ENCODE measurements at regions not wholly inside any gene's neighbourhood (a gene's known extent, or its start where the extent isn't known, plus 50 kb on each side); places are given as distances from the start of the nearest gene placed in this dataset.

GRCh38 chr18:43671431-43671830 lies 394.1 kb upstream of the SYT4 start:
- Histone ChIP-seq H3K9me3 (ENCODE audit: control insufficient read depth, low read length) (no peaks in the 10 kb centered on the region), H3K27ac (ENCODE audit: low read length) (no peak overlapping the region), H3K4me1 (ENCODE audit: control insufficient read depth, insufficient read depth, low read length) (no peaks in the 10 kb centered on the region), H3K4me3 (ENCODE audit: low read length) (no peak overlapping the region), H3K27me3 (ENCODE audit: control insufficient read depth, insufficient read depth) (no peaks in the 10 kb centered on the region)
- intact Hi-C loops (cut with DNase I) = no loop called here
- DNase-seq (no peak), ATAC-seq (no peak)
- 37% methylated on average over 1 of the region's 1 CpG for WGBS

- 72% methylated on average over 2 of the region's 2 CpGs for WGBS
- intact Hi-C loops (cut with DNase I) = no loop called here
- H3K4me1 ChIP-seq (ENCODE audit: control insufficient read depth, insufficient read depth, low read length) = no peaks in the 10 kb centered on the region
- ATAC-seq (no peak), DNase-seq (no peak)
- H3K27ac ChIP-seq (ENCODE audit: low read length) = no peak overlapping the region
- no peaks in the 10 kb centered on the region for H3K9me3 ChIP-seq (ENCODE audit: control insufficient read depth, low read length)
- H3K4me3 ChIP-seq (ENCODE audit: low read length) = no peak overlapping the region
- no peaks in the 10 kb centered on the region for H3K27me3 ChIP-seq (ENCODE audit: control insufficient read depth, insufficient read depth)
Observed at GRCh38 chr18:43680096-43680495, 402.8 kb upstream of the SYT4 start.

GRCh38 chr18:43681661-43682060 lies 404.4 kb upstream of the SYT4 start:
- Histone ChIP-seq H3K27me3 (ENCODE audit: control insufficient read depth, insufficient read depth) (no peaks in the 10 kb centered on the region), H3K4me3 (ENCODE audit: low read length) (no peak overlapping the region), H3K4me1 (ENCODE audit: control insufficient read depth, insufficient read depth, low read length) (no peaks in the 10 kb centered on the region), H3K27ac (ENCODE audit: low read length) (no peak overlapping the region), H3K9me3 (ENCODE audit: control insufficient read depth, low read length) (no peaks in the 10 kb centered on the region)
- ATAC-seq (no peak), DNase-seq (no peak)
- intact Hi-C loops (cut with DNase I) = no loop called here
- WGBS = 84% methylated on average over 5 of the region's 5 CpGs

GRCh38 chr18:43682196-43682595 lies 404.9 kb upstream of the SYT4 start:
- Histone ChIP-seq H3K27ac (ENCODE audit: low read length) (no peak overlapping the region), H3K4me3 (ENCODE audit: low read length) (no peak overlapping the region), H3K27me3 (ENCODE audit: control insufficient read depth, insufficient read depth) (no peaks in the 10 kb centered on the region), H3K9me3 (ENCODE audit: control insufficient read depth, low read length) (no peaks in the 10 kb centered on the region), H3K4me1 (ENCODE audit: control insufficient read depth, insufficient read depth, low read length) (no peaks in the 10 kb centered on the region)
- intact Hi-C loops (cut with DNase I) = no loop called here
- DNase-seq = no peak
- no peak for ATAC-seq
- 85% methylated on average over 7 of the region's 7 CpGs for WGBS

DNA sequence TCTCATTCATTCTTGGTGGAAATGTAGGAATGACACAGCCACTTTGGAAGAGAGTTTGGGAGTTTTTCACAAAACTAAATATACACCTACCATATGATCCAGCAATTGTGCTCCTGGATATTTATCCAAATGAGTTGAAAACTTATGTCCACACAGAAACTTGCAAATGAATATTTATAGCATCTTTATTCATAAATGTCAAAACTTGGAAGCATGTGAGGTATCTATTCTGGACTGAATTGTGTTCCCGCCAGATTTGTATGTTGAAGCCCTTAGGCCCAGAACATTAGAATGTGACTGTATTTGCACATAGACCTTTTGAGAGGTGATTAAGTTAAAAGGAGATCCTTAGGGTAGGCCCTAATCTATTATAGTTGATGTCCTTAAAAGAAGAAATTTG lies 409.4 kb upstream of the SYT4 start:
- Histone ChIP-seq H3K4me3 (ENCODE audit: low read length) (no peak overlapping the region), H3K27ac (ENCODE audit: low read length) (no peak overlapping the region), H3K4me1 (ENCODE audit: control insufficient read depth, insufficient read depth, low read length) (no peaks in the 10 kb centered on the region), H3K27me3 (ENCODE audit: control insufficient read depth, insufficient read depth) (no peaks in the 10 kb centered on the region), H3K9me3 (ENCODE audit: control insufficient read depth, low read length) (no peaks in the 10 kb centered on the region)
- 93% methylated on average over 1 of the region's 1 CpG for WGBS
- DNase-seq (no peak), ATAC-seq (no peak)
- intact Hi-C loops (cut with DNase I) = no loop called here

- no peaks in the 10 kb centered on the region for H3K9me3 ChIP-seq (ENCODE audit: control insufficient read depth, low read length)
- intact Hi-C loops (cut with DNase I) = no loop called here
- H3K4me1 ChIP-seq (ENCODE audit: control insufficient read depth, insufficient read depth, low read length) = no peaks in the 10 kb centered on the region
- H3K27ac ChIP-seq (ENCODE audit: low read length) = no peak overlapping the region
- no peak for ATAC-seq
- no peaks in the 10 kb centered on the region for H3K27me3 ChIP-seq (ENCODE audit: control insufficient read depth, insufficient read depth)
- DNase-seq = no peak
- WGBS = 65% methylated on average over 4 of the region's 4 CpGs
- no peak overlapping the region for H3K4me3 ChIP-seq (ENCODE audit: low read length)
Observed at GRCh38 chr18:43692099-43692690, 414.9 kb upstream of the SYT4 start.

GRCh38 chr18:43702399-43702798 lies 425.1 kb upstream of the SYT4 start:
- Histone ChIP-seq H3K27ac (ENCODE audit: low read length) (no peak overlapping the region), H3K4me1 (ENCODE audit: control insufficient read depth, insufficient read depth, low read length) (no peaks in the 10 kb centered on the region), H3K27me3 (ENCODE audit: control insufficient read depth, insufficient read depth) (no peaks in the 10 kb centered on the region), H3K9me3 (ENCODE audit: control insufficient read depth, low read length) (no peaks in the 10 kb centered on the region), H3K4me3 (ENCODE audit: low read length) (no peak overlapping the region)
- intact Hi-C loops (cut with DNase I) = no loop called here
- DNase-seq (no peak), ATAC-seq (no peak)
- 60% methylated on average over 2 of the region's 2 CpGs for WGBS

GRCh38 chr18:43703050-43703449 lies 425.8 kb upstream of the SYT4 start:
- no peak overlapping the region for H3K4me3 ChIP-seq (ENCODE audit: low read length)
- H3K27ac ChIP-seq (ENCODE audit: low read length) = no peak overlapping the region
- ATAC-seq (no peak), DNase-seq (no peak)
- H3K4me1 ChIP-seq (ENCODE audit: control insufficient read depth, insufficient read depth, low read length) = no peaks in the 10 kb centered on the region
- H3K9me3 ChIP-seq (ENCODE audit: control insufficient read depth, low read length) = no peaks in the 10 kb centered on the region
- H3K27me3 ChIP-seq (ENCODE audit: control insufficient read depth, insufficient read depth) = no peaks in the 10 kb centered on the region
- intact Hi-C loops (cut with DNase I) = no loop called here
- 65% methylated on average over 2 of the region's 2 CpGs for WGBS

DNA sequence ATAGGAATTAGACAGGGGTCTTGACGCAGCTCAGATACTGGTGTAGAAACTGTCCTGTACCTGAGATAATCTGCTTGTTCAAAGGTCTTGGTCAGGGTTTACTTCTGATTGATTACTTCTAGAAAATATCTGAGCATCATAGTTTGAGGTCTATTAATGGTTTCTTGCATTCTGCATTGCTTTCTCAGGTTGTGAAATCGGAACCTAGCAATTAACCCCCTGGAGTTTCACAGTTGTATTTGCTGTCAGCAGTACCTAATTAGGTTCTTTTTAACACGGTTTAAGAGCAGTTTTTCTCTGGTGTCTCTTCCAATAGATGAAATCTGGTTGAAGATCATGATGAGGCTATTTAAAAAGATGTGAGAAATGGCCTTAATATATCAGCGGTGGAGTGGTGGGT lies 428.6 kb upstream of the SYT4 start:
- no peak overlapping the region for H3K27ac ChIP-seq (ENCODE audit: low read length)
- no peaks in the 10 kb centered on the region for H3K9me3 ChIP-seq (ENCODE audit: control insufficient read depth, low read length)
- no peak overlapping the region for H3K4me3 ChIP-seq (ENCODE audit: low read length)
- no peaks in the 10 kb centered on the region for H3K27me3 ChIP-seq (ENCODE audit: control insufficient read depth, insufficient read depth)
- intact Hi-C loops (cut with DNase I) = no loop called here
- ATAC-seq = no peak
- DNase-seq = no peak
- H3K4me1 ChIP-seq (ENCODE audit: control insufficient read depth, insufficient read depth, low read length) = no peaks in the 10 kb centered on the region
- WGBS = 63% methylated on average over 4 of the region's 4 CpGs

DNA sequence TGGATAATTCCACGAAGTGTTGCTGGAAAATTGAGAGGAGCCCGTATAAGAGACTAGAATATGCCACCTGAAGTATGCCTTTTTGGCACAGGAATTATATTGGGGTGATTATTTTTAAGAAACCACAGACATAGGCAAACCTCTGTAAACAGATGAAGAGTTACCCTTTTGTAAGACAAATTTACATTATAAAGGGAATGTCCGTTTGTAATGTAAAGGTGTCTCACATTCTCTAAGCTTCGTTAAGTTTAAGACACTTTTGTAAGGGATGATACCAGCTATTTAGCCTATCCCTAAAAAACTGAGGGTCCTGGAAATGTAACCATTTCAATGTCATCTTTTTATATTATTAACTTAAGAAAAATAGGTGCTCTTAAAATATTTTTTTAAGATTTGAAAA lies 432.8 kb upstream of the SYT4 start:
- ATAC-seq = no peak
- intact Hi-C loops (cut with DNase I) = no loop called here
- Histone ChIP-seq H3K9me3 (ENCODE audit: control insufficient read depth, low read length) (no peaks in the 10 kb centered on the region), H3K27ac (ENCODE audit: low read length) (no peak overlapping the region), H3K4me1 (ENCODE audit: control insufficient read depth, insufficient read depth, low read length) (no peaks in the 10 kb centered on the region), H3K4me3 (ENCODE audit: low read length) (no peak overlapping the region), H3K27me3 (ENCODE audit: control insufficient read depth, insufficient read depth) (no peaks in the 10 kb centered on the region)
- 62% methylated on average over 4 of the region's 4 CpGs for WGBS
- DNase-seq = no peak

DNA sequence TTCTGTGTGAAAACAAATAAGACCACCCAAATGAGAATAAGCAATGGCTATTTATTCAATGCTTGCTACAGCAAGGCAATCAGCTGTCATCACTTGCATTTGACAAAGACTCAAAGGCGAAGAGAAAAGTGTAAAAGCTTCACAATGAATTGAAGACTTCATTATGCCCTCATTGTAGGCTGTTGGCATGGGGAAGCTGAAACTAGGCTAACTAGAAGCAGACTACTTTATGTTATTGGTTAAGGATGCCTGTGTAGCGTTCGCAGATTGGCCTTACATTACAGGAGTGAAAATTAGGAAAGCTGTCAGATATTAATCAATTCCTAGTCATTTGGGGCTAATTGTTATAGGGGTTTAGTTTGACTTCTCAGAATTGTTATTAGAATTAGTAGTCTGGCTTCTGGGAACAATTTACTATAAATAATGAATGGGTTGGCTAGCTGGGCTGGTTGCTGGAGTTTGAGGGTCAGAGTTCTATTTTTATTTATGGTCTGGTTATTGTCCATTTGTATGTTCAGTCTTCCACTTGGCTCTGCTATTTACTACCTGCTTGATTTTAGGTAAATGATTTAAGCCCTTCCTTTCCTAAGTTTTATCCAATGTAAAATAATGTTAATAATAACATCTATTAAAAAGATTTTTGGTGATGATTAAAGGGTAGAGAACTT lies 437.2 kb upstream of the SYT4 start:
- 69% methylated on average over 3 of the region's 3 CpGs for WGBS
- Histone ChIP-seq H3K4me3 (ENCODE audit: low read length) (no peak overlapping the region), H3K4me1 (ENCODE audit: control insufficient read depth, insufficient read depth, low read length) (no peaks in the 10 kb centered on the region), H3K27ac (ENCODE audit: low read length) (no peak overlapping the region), H3K9me3 (ENCODE audit: control insufficient read depth, low read length) (no peaks in the 10 kb centered on the region), H3K27me3 (ENCODE audit: control insufficient read depth, insufficient read depth) (no peaks in the 10 kb centered on the region)
- no peak for DNase-seq
- no peak for ATAC-seq
- intact Hi-C loops (cut with DNase I) = no loop called here

All from right cardiac atrium (tissue), 5 donors.